ENCODE measurements at regions not wholly inside any gene's neighbourhood (a gene's known extent, or its start where the extent isn't known, plus 50 kb on each side); places are given as distances from the start of the nearest gene placed in this dataset.
"Not testable (repeated sequence)": the region's sequence is repeated elsewhere in the genome, so short reads cannot be mapped to it uniquely, and the experiment has no call there.

DNA sequence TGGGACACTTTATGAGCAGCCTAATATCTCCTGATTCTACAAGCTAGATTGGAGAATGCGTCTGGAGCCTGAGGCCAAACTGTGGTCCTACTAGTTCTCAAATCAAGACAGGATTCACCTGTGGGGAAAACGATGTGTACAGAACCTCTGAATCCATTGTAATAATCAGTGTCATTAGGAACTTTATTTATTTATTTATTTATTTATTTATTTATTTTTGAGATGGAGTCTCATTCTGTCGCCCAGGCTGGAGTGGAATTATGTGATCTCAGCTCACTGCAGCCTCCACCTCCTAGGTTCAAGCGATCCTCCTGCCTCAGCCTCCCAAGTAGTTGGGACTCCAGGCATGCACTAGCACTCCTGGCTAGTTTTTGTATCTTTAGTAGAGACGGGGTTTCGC lies 52.6 kb upstream of the KIF26B start:
- H3K36me3 ChIP-seq (ENCODE audit: insufficient read depth, low read length); H3K4me2 ChIP-seq (ENCODE audit: insufficient read depth, low read length); H3K9me3 ChIP-seq (ENCODE audit: low read depth, low read length); H3K27ac ChIP-seq (ENCODE audit: low read depth, low read length); H3K79me2 ChIP-seq (ENCODE audit: insufficient read depth, low read length); DNase-seq (ENCODE audit: insufficient read length, low spot score, missing footprints); H3K27me3 ChIP-seq (ENCODE audit: insufficient read depth, low read length); H2AFZ ChIP-seq (ENCODE audit: low read length); H4K20me1 ChIP-seq (ENCODE audit: insufficient read depth, low read length); H3K4me1 ChIP-seq (ENCODE audit: insufficient read depth, low read length); H3K4me3 ChIP-seq (ENCODE audit: insufficient read depth, low read length): not testable (repeated sequence)

DNA sequence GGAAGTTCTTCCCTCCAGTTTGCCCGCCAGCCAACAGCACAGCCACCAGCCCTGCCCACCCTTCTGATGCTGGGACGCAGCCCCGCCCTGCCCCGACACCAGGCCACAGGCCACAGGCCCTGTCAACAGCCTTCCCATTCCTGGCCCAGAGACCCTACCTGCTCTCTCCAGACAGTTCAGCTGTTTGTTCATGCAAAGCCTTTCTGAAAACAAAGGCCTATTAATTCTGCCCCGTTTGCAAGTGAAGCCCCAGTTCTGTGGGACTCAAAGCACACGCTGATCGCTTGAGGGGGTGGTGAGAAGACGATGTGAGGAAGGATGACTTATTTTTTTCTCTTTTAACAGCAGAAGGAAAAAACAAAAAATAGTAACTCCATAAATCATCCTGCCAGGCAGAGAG lies 55.4 kb upstream of the KIF26B start:
- H2AFZ ChIP-seq (ENCODE audit: low read length) = no peak overlapping the region
- DNase-seq (ENCODE audit: insufficient read length, low spot score, missing footprints) = no peak
- no peak overlapping the region for H3K4me2 ChIP-seq (ENCODE audit: insufficient read depth, low read length)
- H3K27ac ChIP-seq (ENCODE audit: low read depth, low read length) = no peak overlapping the region
- H4K20me1 ChIP-seq (ENCODE audit: insufficient read depth, low read length) = no peaks in the 10 kb centered on the region
- no peaks in the 10 kb centered on the region for H3K4me1 ChIP-seq (ENCODE audit: insufficient read depth, low read length)
- H3K27me3 ChIP-seq (ENCODE audit: insufficient read depth, low read length) = no peaks in the 10 kb centered on the region
- H3K36me3 ChIP-seq (ENCODE audit: insufficient read depth, low read length) = no peaks in the 10 kb centered on the region
- H3K79me2 ChIP-seq (ENCODE audit: insufficient read depth, low read length) = no peaks in the 10 kb centered on the region
- H3K4me3 ChIP-seq (ENCODE audit: insufficient read depth, low read length) = no peak overlapping the region
- TF ChIP-seq, protein P1, sequence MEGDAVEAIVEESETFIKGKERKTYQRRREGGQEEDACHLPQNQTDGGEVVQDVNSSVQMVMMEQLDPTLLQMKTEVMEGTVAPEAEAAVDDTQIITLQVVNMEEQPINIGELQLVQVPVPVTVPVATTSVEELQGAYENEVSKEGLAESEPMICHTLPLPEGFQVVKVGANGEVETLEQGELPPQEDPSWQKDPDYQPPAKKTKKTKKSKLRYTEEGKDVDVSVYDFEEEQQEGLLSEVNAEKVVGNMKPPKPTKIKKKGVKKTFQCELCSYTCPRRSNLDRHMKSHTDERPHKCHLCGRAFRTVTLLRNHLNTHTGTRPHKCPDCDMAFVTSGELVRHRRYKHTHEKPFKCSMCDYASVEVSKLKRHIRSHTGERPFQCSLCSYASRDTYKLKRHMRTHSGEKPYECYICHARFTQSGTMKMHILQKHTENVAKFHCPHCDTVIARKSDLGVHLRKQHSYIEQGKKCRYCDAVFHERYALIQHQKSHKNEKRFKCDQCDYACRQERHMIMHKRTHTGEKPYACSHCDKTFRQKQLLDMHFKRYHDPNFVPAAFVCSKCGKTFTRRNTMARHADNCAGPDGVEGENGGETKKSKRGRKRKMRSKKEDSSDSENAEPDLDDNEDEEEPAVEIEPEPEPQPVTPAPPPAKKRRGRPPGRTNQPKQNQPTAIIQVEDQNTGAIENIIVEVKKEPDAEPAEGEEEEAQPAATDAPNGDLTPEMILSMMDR (IDR thresholded peaks at IDR 0.05; ENCODE audit: extremely low read depth, low read depth, low read length) = no peak
- H3K9me3 ChIP-seq (ENCODE audit: low read depth, low read length) = no peaks in the 10 kb centered on the region

DNA sequence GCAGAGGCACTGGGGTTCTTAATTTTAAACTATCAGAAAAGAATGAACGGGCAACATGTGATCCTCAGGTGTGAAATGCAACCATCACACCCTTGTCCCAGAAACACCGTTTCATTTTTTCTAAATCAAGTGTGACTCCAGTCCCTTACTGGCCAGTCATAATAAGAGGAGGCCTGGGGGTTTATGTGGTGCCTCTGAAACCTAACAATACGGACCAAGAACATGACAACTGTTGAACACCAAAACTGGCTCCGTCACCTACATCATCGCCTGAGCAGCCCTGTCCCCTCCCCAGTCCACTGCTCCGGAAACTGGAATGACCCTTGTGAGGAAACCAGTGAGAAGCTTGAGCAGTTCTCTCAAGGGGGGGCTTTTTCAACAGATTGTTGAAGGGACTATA lies 55.9 kb upstream of the KIF26B start:
- no peaks in the 10 kb centered on the region for H4K20me1 ChIP-seq (ENCODE audit: insufficient read depth, low read length)

DNA sequence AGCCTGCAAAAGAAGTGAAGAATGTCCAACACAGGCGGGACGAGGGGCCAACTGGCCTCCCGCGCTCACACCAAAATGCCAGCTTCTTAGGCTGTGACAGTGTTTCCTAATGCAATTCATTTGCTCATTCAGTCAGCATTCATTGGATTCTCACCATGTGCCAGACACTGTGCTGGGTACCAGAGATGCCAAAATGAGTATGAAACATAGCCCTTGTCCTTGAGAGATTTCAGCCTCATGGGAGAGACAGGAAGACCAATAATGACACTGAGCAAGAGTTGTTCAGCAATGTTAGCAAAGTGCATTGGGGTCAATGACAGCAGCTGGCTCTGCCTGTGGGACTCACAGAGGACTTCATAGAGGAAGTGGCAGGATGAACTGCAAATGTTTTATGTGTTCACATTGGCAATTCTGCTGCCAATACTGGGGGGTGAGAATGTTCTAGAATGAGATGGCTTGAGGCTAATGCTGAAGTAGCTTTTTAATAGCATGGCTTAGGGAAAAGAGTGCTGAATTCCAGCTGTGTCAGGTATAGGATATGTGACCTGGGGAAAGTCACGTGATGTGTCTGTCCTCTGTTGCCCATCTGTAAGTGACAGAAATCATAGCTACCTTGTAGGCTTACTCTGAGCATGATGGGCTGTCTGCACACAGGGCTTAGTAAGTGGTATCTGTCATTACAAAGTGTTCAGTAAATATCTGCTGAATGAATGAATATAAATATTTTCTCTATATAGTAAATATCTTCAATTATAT lies 58.3 kb upstream of the KIF26B start:
- Histone ChIP-seq H2AFZ (ENCODE audit: low read length) (no peak overlapping the region), H3K4me3 (ENCODE audit: insufficient read depth, low read length) (no peak overlapping the region), H3K4me1 (ENCODE audit: insufficient read depth, low read length) (peaks cover 10% of the 10 kb centered on the region), H3K27ac (ENCODE audit: low read depth, low read length) (no peak overlapping the region), H4K20me1 (ENCODE audit: insufficient read depth, low read length) (no peaks in the 10 kb centered on the region), H3K36me3 (ENCODE audit: insufficient read depth, low read length) (no peaks in the 10 kb centered on the region), H3K4me2 (ENCODE audit: insufficient read depth, low read length) (no peak overlapping the region), H3K79me2 (ENCODE audit: insufficient read depth, low read length) (no peaks in the 10 kb centered on the region), H3K27me3 (ENCODE audit: insufficient read depth, low read length) (no peaks in the 10 kb centered on the region), H3K9me3 (ENCODE audit: low read depth, low read length) (no peaks in the 10 kb centered on the region)
- no peak for DNase-seq (ENCODE audit: insufficient read length, low spot score, missing footprints)
- TF ChIP-seq, protein P1 (IDR thresholded peaks at IDR 0.05; ENCODE audit: extremely low read depth, low read depth, low read length) = no peak

More for the DNA sequence above, 55.9 kb upstream of the KIF26B start:
- Histone ChIP-seq H2AFZ (ENCODE audit: low read length) (no peak overlapping the region), H3K9me3 (ENCODE audit: low read depth, low read length) (no peaks in the 10 kb centered on the region), H3K4me3 (ENCODE audit: insufficient read depth, low read length) (no peak overlapping the region), H3K36me3 (ENCODE audit: insufficient read depth, low read length) (no peaks in the 10 kb centered on the region), H3K4me2 (ENCODE audit: insufficient read depth, low read length) (no peak overlapping the region), H3K4me1 (ENCODE audit: insufficient read depth, low read length) (no peaks in the 10 kb centered on the region), H3K79me2 (ENCODE audit: insufficient read depth, low read length) (no peaks in the 10 kb centered on the region), H3K27ac (ENCODE audit: low read depth, low read length) (no peak overlapping the region), H3K27me3 (ENCODE audit: insufficient read depth, low read length) (no peaks in the 10 kb centered on the region)
- DNase-seq (ENCODE audit: insufficient read length, low spot score, missing footprints) = no peak
- TF ChIP-seq, protein P1 (IDR thresholded peaks at IDR 0.05; ENCODE audit: extremely low read depth, low read depth, low read length) = no peak

All from osteoblast (primary cell).